ENCODE measurements at regions not wholly inside any gene's neighbourhood (a gene's known extent, or its start where the extent isn't known, plus 50 kb on each side); places are given as distances from the start of the nearest gene placed in this dataset.

DNA sequence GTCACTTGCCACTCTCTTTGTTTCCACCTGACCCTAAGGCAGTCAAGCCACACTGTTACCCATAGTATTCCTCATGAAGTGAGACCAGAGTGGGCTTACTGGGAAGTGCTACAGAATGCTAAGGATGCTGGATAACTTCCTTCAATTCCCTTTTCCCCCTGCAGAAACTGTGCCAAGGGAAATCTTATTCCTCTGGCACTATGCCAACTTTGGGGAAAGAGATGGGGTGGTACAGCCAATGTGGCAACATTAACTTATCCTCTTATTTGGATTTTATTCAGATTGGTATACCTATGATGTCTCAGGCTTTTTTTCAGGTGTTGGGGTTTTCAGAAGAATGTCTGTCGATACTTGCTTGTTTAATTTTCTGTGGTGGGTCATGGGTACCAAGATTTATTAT, 599.4 kb upstream of the PBX1 start:
- no peak for DNase-seq (ENCODE audit: extremely low read depth, low read depth)
- TF ChIP-seq, protein P1, sequence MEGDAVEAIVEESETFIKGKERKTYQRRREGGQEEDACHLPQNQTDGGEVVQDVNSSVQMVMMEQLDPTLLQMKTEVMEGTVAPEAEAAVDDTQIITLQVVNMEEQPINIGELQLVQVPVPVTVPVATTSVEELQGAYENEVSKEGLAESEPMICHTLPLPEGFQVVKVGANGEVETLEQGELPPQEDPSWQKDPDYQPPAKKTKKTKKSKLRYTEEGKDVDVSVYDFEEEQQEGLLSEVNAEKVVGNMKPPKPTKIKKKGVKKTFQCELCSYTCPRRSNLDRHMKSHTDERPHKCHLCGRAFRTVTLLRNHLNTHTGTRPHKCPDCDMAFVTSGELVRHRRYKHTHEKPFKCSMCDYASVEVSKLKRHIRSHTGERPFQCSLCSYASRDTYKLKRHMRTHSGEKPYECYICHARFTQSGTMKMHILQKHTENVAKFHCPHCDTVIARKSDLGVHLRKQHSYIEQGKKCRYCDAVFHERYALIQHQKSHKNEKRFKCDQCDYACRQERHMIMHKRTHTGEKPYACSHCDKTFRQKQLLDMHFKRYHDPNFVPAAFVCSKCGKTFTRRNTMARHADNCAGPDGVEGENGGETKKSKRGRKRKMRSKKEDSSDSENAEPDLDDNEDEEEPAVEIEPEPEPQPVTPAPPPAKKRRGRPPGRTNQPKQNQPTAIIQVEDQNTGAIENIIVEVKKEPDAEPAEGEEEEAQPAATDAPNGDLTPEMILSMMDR (IDR thresholded peaks at IDR 0.05; ENCODE audit: low read depth, low read length, missing control alignments) = no peak

DNA sequence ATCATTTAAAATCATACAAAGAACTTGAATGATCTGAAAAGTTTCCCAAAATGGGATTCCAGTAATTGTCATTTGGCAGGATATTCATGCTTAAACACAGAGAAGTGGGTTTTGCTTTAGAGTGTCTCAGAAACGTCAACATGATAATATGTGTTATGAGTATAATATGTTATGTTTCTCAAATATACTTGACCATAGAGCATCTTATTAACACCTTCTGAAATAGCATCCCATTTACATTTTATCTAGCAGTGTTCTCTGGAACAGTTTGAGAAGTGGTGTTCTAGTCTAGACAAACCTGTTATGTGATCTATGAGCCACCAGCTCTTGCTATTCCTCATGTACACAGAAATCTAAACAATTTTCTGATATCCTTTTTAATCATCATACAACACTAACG, 588.8 kb upstream of the PBX1 start:
- TF ChIP-seq, protein P1 (IDR thresholded peaks at IDR 0.05; ENCODE audit: low read depth, low read length, missing control alignments) = no peak
- DNase-seq (ENCODE audit: extremely low read depth, low read depth) = no peak
- no peak overlapping the region for H3K4me3 ChIP-seq (replicated peaks; ENCODE audit: low read depth, low read length)

More for the DNA sequence above, 599.4 kb upstream of the PBX1 start:
- H3K4me3 ChIP-seq (replicated peaks; ENCODE audit: low read depth, low read length) = no peak overlapping the region

DNA sequence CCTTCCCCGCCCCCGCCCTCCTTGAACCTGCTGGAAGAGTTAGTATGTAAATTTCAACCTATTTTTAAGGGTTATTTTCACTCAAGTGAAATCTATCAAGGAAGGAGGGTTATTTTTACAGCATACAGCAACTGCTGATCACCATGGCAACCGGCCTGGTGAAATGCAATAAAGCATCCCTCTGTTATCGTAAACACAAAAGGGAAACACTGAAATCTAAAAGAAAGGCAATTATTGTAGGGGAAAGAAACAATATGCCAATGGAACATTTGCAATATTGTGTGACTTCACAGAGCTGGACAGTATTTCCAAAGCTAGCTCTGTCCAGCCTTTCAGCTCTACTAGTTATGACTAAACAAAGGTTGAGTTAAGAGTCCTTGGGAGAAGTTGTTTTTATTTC, 588.3 kb upstream of the PBX1 start:
- TF ChIP-seq, protein P1 (IDR thresholded peaks at IDR 0.05; ENCODE audit: low read depth, low read length, missing control alignments) = no peak
- no peak overlapping the region for H3K4me3 ChIP-seq (replicated peaks; ENCODE audit: low read depth, low read length)
- DNase-seq (ENCODE audit: extremely low read depth, low read depth) = no peak

DNA sequence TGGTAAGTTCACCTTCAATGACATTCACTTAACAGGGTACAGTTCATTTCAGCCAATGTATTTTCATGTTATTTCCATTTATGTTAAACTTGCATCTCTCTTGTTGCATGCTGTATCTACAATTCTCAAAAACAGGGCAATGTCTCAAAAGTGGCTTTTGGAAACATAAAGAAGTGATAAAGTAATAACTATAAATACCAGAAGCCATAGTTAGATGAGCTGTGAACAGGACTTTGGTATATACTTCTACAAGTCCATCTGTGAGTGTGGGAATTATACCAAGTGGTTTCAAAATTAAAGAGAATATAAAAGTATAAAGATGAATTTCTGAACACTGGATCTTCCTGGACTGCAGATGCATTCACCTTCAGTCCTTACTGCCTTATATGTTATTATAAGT, 585.4 kb upstream of the PBX1 start:
- H3K4me3 ChIP-seq (replicated peaks; ENCODE audit: low read depth, low read length) = no peak overlapping the region
- TF ChIP-seq, protein P1 (IDR thresholded peaks at IDR 0.05; ENCODE audit: low read depth, low read length, missing control alignments) = no peak
- DNase-seq (ENCODE audit: extremely low read depth, low read depth) = no peak

DNA sequence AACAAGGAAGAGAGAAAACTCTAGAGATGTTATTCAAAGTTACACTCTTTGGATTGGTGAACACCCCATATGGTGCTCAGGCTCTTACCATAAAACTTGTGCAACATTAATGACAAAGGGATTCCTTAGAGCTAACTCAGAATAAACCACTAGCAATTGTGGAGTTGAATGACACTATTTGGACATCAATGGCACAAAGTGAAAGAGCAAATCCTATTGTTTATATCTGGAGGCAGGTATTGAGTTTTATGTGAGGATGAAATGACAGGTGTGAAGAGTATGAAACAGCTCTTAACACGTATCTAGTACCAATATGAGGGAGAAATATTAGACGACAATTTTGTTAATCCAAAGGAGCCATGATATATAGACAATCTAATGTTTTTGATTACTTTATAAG, 584.9 kb upstream of the PBX1 start:
- H3K4me3 ChIP-seq (replicated peaks; ENCODE audit: low read depth, low read length) = no peak overlapping the region
- TF ChIP-seq, protein P1 (IDR thresholded peaks at IDR 0.05; ENCODE audit: low read depth, low read length, missing control alignments) = no peak
- DNase-seq (ENCODE audit: extremely low read depth, low read depth) = no peak

DNA sequence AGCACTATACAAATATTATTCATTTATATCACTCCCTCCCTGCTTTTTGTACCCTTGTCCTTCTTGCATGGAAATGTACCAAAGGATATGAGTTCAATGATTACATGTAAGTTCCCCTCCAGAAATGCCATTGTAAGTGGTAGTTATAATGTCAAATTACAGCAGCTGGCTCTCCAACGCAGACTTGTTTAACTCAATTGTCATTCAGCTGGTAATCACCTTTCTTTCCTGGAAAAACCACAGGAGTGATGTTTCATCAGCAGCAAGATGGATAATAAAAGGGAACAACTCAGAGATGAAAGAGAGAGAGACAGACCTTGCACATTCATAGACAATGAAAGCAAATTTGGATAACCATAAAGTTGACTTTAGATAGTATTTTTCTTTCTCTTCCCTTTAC, 578.6 kb upstream of the PBX1 start:
- TF ChIP-seq, protein P1 (IDR thresholded peaks at IDR 0.05; ENCODE audit: low read depth, low read length, missing control alignments) = no peak
- DNase-seq (ENCODE audit: extremely low read depth, low read depth) = no peak
- H3K4me3 ChIP-seq (replicated peaks; ENCODE audit: low read depth, low read length) = no peak overlapping the region

DNA sequence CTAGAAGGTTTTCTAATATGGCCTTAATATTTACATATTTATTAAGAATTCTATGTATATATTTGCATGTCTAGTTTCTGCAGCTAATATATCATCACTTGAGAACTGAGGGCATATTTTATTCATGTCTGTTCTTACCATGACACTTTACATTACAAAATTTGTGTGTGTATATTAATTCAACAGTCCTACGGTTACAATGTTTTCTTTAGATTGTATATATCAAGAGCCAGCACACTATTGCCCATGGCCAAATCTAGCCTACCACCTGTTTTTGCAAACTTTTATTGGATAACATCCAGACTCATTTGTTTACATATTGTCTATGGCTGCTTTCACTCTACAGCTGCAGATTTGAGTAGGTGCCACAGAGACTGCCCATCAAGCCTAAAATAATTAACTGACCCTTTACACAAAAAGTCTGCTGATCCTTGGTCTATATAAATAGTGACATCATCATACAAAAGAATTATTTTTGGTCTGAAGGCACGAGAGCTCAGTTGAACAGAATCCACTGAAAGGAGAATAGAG, 577.4 kb upstream of the PBX1 start:
- H3K4me3 ChIP-seq (replicated peaks; ENCODE audit: low read depth, low read length) = no peak overlapping the region
- DNase-seq (ENCODE audit: extremely low read depth, low read depth) = no peak

More for the DNA sequence above, 577.4 kb upstream of the PBX1 start:
- TF ChIP-seq, protein P1 (IDR thresholded peaks at IDR 0.05; ENCODE audit: low read depth, low read length, missing control alignments) = no peak
